Parathyroid adenoma (tissue), 2 donors: ENCODE measurements at regions not wholly inside any gene's neighbourhood (a gene's known extent, or its start where the extent isn't known, plus 50 kb on each side); places are given as distances from the start of the nearest gene placed in this dataset.

Experiments
- H2AFZ ChIP-seq: fragments of 300-600 bp; sonication (generic); one replicate; pipeline ENCODE4 v1.7.0; 2017; ENCODE audit warnings: antibody characterized with exemption, mild to moderate bottlenecking
- H3K27ac ChIP-seq: fragments of 300-600 bp; sonication (generic); one replicate; pipeline ENCODE4 v1.7.0; 2017
- H3K27me3 ChIP-seq: fragments of 300-600 bp; sonication (generic); one replicate; pipeline ENCODE4 v1.7.0; 2017; ENCODE audit warnings: low read length; ENCODE audit not compliant: control insufficient read depth, insufficient read depth
- H3K36me3 ChIP-seq: fragments of 300-600 bp; sonication (generic); one replicate; pipeline ENCODE4 v1.7.0; 2017; ENCODE audit warnings: low read length; ENCODE audit not compliant: control insufficient read depth, insufficient read depth
- H3K4me1 ChIP-seq: fragments of 300-600 bp; sonication (generic); one replicate; pipeline ENCODE4 v1.7.0; 2017; ENCODE audit warnings: control low read depth
- H3K4me2 ChIP-seq: fragments of 300-600 bp; sonication (generic); one replicate; pipeline ENCODE4 v1.7.0; 2017; ENCODE audit warnings: low read length
- H3K4me3 ChIP-seq: fragments of 300-600 bp; sonication (generic); one replicate; pipeline ENCODE4 v1.7.0; 2017; ENCODE audit warnings: low read depth, low read length
- H3K79me2 ChIP-seq: fragments of 300-600 bp; sonication (generic); one replicate; pipeline ENCODE4 v1.7.0; 2017; ENCODE audit warnings: control low read depth
- H3K9ac ChIP-seq: fragments of 300-600 bp; sonication (generic); one replicate; pipeline ENCODE4 v1.7.0; 2017; ENCODE audit warnings: mild to moderate bottlenecking
- H3K9me3 ChIP-seq: fragments of 300-600 bp; sonication (generic); one replicate; pipeline ENCODE4 v1.7.0; 2017; ENCODE audit warnings: low read length; ENCODE audit not compliant: control insufficient read depth
- CTCF ChIP-seq: fragments of 300-600 bp; sonication (generic); IDR thresholded peaks from one replicate; pipeline ENCODE4 v1.7.0; 2017; ENCODE audit warnings: antibody characterized with exemption, mild to moderate bottlenecking
- donor health status: primary hyperparathyroidism.

DNA sequence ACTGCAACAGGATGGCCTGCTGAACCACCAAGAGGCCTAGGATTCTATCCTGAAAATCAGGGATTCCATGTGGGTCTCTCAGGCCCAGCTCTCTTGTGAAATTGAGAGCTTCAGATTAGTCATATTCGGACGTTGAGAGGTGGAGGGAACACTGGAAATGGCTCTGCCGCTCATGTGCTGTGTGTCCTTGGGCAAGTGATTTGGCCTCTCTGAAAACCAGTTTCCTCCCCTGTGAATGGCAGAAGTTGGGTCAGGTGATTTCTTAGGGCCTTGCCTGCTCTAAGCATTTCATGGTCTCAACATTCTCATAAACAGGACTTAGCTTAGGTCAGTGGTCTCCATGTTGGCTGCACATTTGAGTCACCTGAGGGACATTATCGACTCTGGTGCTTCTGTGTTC is 470.1 kb downstream of the PREX1 start:
- Histone ChIP-seq H3K27me3 (no peaks in the 10 kb centered on the region), H2AFZ (no peak overlapping the region), H3K4me3 (no peak overlapping the region), H3K36me3 (no peaks in the 10 kb centered on the region), H3K79me2 (no peaks in the 10 kb centered on the region), H3K9ac (no peak overlapping the region), H3K4me2 (no peak overlapping the region), H3K27ac (no peak overlapping the region), H3K4me1 (no peaks in the 10 kb centered on the region), H3K9me3 (no peaks in the 10 kb centered on the region)
- TF ChIP-seq CTCF, result no peak

DNA sequence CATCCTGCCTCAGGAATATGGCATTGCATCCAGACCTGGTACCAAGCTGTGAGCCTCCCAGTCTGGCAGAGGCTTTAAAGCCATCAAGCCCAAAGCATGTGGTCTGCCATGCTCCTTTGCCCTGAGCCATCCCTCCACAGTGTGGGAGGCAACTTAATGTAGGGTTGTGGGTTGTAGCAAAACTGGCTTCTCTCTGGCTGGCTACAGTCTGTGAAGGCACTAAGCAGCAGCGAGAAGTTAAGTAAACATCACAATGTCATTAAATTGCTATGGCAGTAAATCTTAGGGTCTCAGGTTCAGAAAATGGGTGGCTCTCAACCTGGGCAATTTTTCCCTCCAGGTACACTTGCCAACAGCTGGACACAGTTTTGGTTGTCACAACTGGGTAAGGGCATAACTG is 472.9 kb downstream of the PREX1 start:
- Histone ChIP-seq H3K36me3 (no peaks in the 10 kb centered on the region), H2AFZ (no peak overlapping the region), H3K4me1 (no peaks in the 10 kb centered on the region), H3K27ac (no peak overlapping the region), H3K4me2 (no peak overlapping the region), H3K27me3 (no peaks in the 10 kb centered on the region), H3K4me3 (no peak overlapping the region), H3K9ac (no peak overlapping the region), H3K79me2 (no peaks in the 10 kb centered on the region), H3K9me3 (no peaks in the 10 kb centered on the region)
- no peak for TF ChIP-seq CTCF

- Histone ChIP-seq H3K4me3 (no peak overlapping the region), H3K9ac (no peak overlapping the region), H3K27ac (no peak overlapping the region), H2AFZ (no peak overlapping the region), H3K27me3 (no peaks in the 10 kb centered on the region), H3K9me3 (no peaks in the 10 kb centered on the region), H3K4me2 (no peak overlapping the region), H3K4me1 (no peaks in the 10 kb centered on the region), H3K79me2 (no peaks in the 10 kb centered on the region), H3K36me3 (no peaks in the 10 kb centered on the region)
- TF ChIP-seq CTCF, result no peak
These were observed 473.4 kb downstream of the PREX1 start for GRCh38 chr20:48354320-48354876.

DNA sequence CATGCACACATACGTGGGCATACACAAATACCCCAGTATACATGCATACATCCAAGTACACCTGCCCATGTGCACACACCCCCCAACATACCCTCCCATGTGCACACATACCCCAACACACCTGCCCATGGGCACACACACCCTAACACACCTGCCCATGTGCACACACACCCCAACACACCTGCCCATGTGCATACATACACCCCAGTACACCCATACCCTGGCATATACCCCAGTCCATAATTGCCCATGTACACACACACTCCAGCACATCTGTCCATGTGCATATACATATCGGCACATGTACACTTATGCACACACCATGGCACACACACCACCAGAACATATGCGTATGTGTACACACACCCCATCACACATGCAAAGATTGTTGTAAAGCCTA is 475.2 kb downstream of the PREX1 start:
- no peak overlapping the region for H3K27ac ChIP-seq
- H3K27me3 ChIP-seq, result no peaks in the 10 kb centered on the region
- no peak overlapping the region for H3K9ac ChIP-seq
- H3K4me2 ChIP-seq, result no peak overlapping the region
- no peaks in the 10 kb centered on the region for H3K9me3 ChIP-seq
- H3K4me1 ChIP-seq, result no peaks in the 10 kb centered on the region
- no peaks in the 10 kb centered on the region for H3K36me3 ChIP-seq
- no peaks in the 10 kb centered on the region for H3K79me2 ChIP-seq
- no peak overlapping the region for H3K4me3 ChIP-seq
- no peak overlapping the region for H2AFZ ChIP-seq
- TF ChIP-seq CTCF, result no peak

DNA sequence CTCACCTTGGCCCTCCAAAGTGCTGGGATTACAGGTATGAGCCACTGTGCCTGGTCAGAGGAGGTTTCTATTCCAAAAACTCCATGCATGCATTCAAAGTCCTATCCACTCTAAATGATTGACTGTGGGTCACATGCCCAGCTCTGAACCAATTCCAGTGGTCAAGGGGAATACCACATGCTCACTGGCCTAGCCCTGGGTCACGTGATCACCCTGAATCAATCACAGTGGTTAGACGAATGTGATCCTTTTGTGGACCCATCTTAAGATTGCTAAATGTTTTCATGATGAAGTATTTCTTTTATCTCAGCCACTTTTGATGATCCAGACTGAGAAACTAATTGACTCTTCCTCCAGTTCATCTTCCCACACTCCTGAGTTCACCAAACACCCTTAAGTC is 475.8 kb downstream of the PREX1 start:
- Histone ChIP-seq H3K9ac (no peak overlapping the region), H3K79me2 (no peaks in the 10 kb centered on the region), H3K4me3 (no peak overlapping the region), H3K27ac (no peak overlapping the region), H2AFZ (no peak overlapping the region), H3K4me2 (no peak overlapping the region), H3K4me1 (no peaks in the 10 kb centered on the region), H3K9me3 (no peaks in the 10 kb centered on the region), H3K36me3 (no peaks in the 10 kb centered on the region), H3K27me3 (no peaks in the 10 kb centered on the region)
- TF ChIP-seq CTCF, result no peak
